B cell (primary cell): ENCODE measurements at regions not wholly inside any gene's neighbourhood (a gene's known extent, or its start where the extent isn't known, plus 50 kb on each side); places are given as distances from the start of the nearest gene placed in this dataset.

Experiments
- EZH2 ChIP-seq: IDR thresholded peaks from 2 replicates; pipeline ENCODE4 v1.6.1; 2012; ENCODE audit warnings: borderline replicate concordance, low read depth, mild to moderate bottlenecking, moderate library complexity, low read length; ENCODE audit not compliant: insufficient read depth, poor library complexity, severe bottlenecking
- TF ChIP-seq, protein P1 (sequence below): fragments of 200-600 bp; IDR thresholded peaks from one replicate; pipeline ENCODE4 v1.8.0; 2022; ENCODE audit warnings: antibody characterized with exemption, mild to moderate bottlenecking

DNA sequence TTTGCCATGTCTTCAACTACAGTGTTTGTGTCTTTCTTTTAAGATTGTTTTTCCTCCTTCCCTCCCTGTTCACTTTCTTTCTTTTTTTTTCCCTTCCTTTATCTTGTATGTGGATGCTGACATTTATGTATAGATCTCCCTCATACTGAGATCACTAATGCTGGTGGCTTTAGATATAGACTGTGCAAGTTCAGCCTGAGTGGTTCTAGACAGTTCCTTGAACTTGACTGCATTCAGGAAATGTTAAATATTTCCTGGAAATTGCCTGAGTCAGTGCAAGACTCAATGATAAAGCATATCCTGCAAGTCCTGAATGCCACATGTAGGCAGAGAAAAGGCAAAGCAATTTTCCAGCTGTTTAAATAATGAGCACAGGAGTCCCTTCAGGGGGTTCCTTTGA is 182.5 kb upstream of the NR3C1 start:
- TF ChIP-seq, protein P1, sequence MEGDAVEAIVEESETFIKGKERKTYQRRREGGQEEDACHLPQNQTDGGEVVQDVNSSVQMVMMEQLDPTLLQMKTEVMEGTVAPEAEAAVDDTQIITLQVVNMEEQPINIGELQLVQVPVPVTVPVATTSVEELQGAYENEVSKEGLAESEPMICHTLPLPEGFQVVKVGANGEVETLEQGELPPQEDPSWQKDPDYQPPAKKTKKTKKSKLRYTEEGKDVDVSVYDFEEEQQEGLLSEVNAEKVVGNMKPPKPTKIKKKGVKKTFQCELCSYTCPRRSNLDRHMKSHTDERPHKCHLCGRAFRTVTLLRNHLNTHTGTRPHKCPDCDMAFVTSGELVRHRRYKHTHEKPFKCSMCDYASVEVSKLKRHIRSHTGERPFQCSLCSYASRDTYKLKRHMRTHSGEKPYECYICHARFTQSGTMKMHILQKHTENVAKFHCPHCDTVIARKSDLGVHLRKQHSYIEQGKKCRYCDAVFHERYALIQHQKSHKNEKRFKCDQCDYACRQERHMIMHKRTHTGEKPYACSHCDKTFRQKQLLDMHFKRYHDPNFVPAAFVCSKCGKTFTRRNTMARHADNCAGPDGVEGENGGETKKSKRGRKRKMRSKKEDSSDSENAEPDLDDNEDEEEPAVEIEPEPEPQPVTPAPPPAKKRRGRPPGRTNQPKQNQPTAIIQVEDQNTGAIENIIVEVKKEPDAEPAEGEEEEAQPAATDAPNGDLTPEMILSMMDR, result no peak
- no peak for TF ChIP-seq EZH2
